Esophagus (tissue), 2 donors: ENCODE measurements at regions not wholly inside any gene's neighbourhood (a gene's known extent, or its start where the extent isn't known, plus 50 kb on each side); places are given as distances from the start of the nearest gene placed in this dataset.

Experiments
- H3K27ac ChIP-seq, 2 donors: one replicate each; pipeline ENCODE4 v1.5.1; 2013; ENCODE audit warnings: low read depth in 2 of 2, mild to moderate bottlenecking in 2 of 2, inconsistent platforms in 1 of 2, low read length in 1 of 2, moderate library complexity in 1 of 2
- H3K27me3 ChIP-seq, 2 donors: one replicate each; pipeline ENCODE4 v1.6.1; 2013; ENCODE audit warnings: low read length in 2 of 2, control low read depth in 1 of 2, mild to moderate bottlenecking in 1 of 2; ENCODE audit not compliant: insufficient read depth in 2 of 2, control insufficient read depth in 1 of 2
- H3K36me3 ChIP-seq, 2 donors: one replicate each; pipeline ENCODE4 v1.6.1; 2013; ENCODE audit warnings: low read length in 1 of 2; ENCODE audit not compliant: control insufficient read depth in 2 of 2, insufficient read depth in 2 of 2
- H3K4me1 ChIP-seq, 2 donors: one replicate each; pipeline ENCODE4 v1.6.1; 2013; ENCODE audit warnings: low read length in 1 of 2; ENCODE audit not compliant: control insufficient read depth in 2 of 2, insufficient read depth in 2 of 2
- H3K4me3 ChIP-seq, 2 donors: one replicate each; pipeline ENCODE4 v1.5.1; 2013; ENCODE audit warnings: low read length in 2 of 2, mild to moderate bottlenecking in 2 of 2, low read depth in 1 of 2, moderate library complexity in 1 of 2
- H3K9me3 ChIP-seq, 2 donors: one replicate each; pipeline ENCODE4 v1.6.1; 2013; ENCODE audit warnings: mild to moderate bottlenecking in 2 of 2, low read depth in 1 of 2, low read length in 1 of 2, moderate library complexity in 1 of 2; ENCODE audit not compliant: control insufficient read depth in 2 of 2, insufficient read depth in 1 of 2
- WGBS, 2 donors: extraction: QIAGEN DNeasy Blood & Tissue Kit; methylation state at CpG; one replicate each; pipeline ENCODE4 v1.1.7; 2013; 5-methylcytosine and 5-hydroxymethylcytosine counted together
- donor health status: healthy with polysubstance abuse.
- donor health status: Bipolar disorder and iron deficiency.

DNA sequence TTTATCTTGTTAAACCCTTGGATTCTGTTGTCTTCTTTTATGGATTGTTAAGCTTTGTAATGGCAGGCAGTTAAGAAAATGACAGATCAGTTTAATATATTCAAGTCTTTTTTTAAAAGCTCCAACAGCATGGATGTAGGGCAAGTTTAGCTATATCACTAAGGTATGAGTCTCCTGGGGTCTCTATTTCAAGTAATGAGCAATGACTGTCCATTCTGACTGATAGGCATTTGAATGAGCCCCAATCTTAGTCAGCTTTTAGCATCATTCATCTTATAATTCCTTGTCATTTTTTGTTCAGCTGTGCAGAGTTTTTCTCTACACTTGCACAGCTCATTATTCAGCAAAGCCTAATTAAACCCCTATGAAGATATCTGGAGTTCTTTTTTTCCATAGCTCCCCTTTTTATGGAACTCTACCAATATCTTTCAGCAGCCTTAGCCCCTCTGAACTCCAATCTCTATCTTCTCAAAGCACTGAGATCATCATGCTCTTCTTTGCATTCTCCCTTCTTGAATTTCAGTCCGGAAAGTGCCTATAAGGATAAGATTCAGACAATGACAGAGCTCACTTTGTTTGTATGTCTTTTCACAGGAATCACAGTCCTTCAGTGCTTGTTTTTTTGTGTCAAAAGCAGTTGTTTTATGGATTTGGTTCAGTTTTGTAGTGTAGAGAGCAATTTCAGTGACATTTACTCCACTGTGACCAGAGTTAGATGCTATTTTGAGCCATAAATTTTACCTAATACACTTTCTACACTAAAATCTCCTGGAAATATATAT is 97.2 kb upstream of the DOK5 start:
- Histone ChIP-seq H3K36me3 (no peaks in the 10 kb centered on the region), H3K27ac (no peak overlapping the region)
- 67 to 69% methylated on average over 1 of the region's 1 CpG for WGBS, 2 donors

GRCh38 chr20:54379893-54380584 is 95.4 kb upstream of the DOK5 start:
- Histone ChIP-seq H3K27ac (no peak overlapping the region), H3K4me3 (no peak overlapping the region), H3K27me3 (no peaks in the 10 kb centered on the region), H3K9me3 (no peaks in the 10 kb centered on the region), H3K4me1 (no peaks in the 10 kb centered on the region), H3K36me3 (no peaks in the 10 kb centered on the region)
- 80% methylated on average over 7 of the region's 7 CpGs for WGBS, 2 donors

More for the DNA sequence above, 97.2 kb upstream of the DOK5 start:
- Histone ChIP-seq H3K4me1 (no peaks in the 10 kb centered on the region), H3K9me3 (no peaks in the 10 kb centered on the region), H3K27me3 (no peaks in the 10 kb centered on the region), H3K4me3 (no peak overlapping the region)

GRCh38 chr20:54382419-54382818 is 93.0 kb upstream of the DOK5 start:
- Histone ChIP-seq H3K4me1 (no peaks in the 10 kb centered on the region), H3K4me3 (no peak overlapping the region), H3K36me3 (no peaks in the 10 kb centered on the region), H3K27ac (no peak overlapping the region), H3K9me3 (no peaks in the 10 kb centered on the region), H3K27me3 (no peaks in the 10 kb centered on the region)
- WGBS, 2 donors: 31 to 33% methylated on average over 3 of the region's 3 CpGs

- Histone ChIP-seq H3K4me3 (no peak overlapping the region), H3K9me3 (no peaks in the 10 kb centered on the region), H3K27me3 (no peaks in the 10 kb centered on the region), H3K36me3 (no peaks in the 10 kb centered on the region), H3K4me1 (no peaks in the 10 kb centered on the region), H3K27ac (no peak overlapping the region)
- WGBS, 2 donors: 90 to 92% methylated on average over 8 of the region's 8 CpGs
Measured at GRCh38 chr20:54385746-54386145, 89.6 kb upstream of the DOK5 start.

DNA sequence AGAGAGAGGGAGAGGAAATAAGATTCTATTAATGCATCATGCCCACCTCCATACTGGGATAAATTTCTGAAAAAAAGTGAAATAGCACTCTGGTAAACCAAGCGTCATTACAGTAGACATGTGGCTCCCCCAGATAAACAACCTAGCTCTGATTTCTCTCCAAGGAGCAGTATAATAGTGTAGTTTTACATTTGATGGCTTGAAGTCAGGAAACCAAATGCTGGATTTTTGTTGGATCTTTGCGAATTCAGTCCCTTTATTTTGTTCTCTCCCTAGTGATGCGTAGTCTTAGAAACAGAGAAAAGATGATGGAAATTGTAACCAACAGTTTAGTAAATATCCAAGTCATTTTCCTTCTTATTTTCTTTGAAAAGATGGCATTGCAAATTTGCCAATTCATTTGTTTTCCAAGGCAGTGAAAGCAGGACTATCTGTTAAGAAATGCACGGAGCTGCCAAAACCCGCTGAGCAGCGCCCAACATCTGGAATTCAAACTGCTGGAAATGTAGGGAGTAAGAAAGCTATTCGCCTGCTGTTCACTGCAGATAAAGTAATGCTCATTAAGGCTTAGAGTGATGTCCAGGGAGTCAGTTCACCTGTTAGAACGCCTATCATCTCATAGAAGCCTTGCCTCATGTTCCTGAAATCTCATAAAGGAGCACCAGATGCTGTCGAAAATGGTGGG is 85.7 kb upstream of the DOK5 start:
- Histone ChIP-seq H3K4me3 (no peak overlapping the region), H3K9me3 (no peaks in the 10 kb centered on the region), H3K36me3 (no peaks in the 10 kb centered on the region), H3K27ac (no peak overlapping the region), H3K4me1 (no peaks in the 10 kb centered on the region), H3K27me3 (no peaks in the 10 kb centered on the region)
- 65 to 72% methylated on average over 9 of the region's 9 CpGs for whole genome bisulfite sequencing, 2 donors

- no peaks in the 10 kb centered on the region for H3K36me3 ChIP-seq
- no peak overlapping the region for H3K4me3 ChIP-seq
- H3K27ac ChIP-seq: no peak overlapping the region
- no peaks in the 10 kb centered on the region for H3K4me1 ChIP-seq
- H3K27me3 ChIP-seq: no peaks in the 10 kb centered on the region
- H3K9me3 ChIP-seq: no peaks in the 10 kb centered on the region
- 75 to 85% methylated on average over 3 of the region's 3 CpGs for WGBS, 2 donors
Measured at GRCh38 chr20:54397292-54398140, 77.9 kb upstream of the DOK5 start.

GRCh38 chr20:54398814-54399213 is 76.6 kb upstream of the DOK5 start:
- H3K27ac ChIP-seq: no peak overlapping the region
- no peaks in the 10 kb centered on the region for H3K27me3 ChIP-seq
- no peaks in the 10 kb centered on the region for H3K9me3 ChIP-seq
- no peaks in the 10 kb centered on the region for H3K4me1 ChIP-seq
- no peaks in the 10 kb centered on the region for H3K36me3 ChIP-seq
- 88 to 89% methylated on average over 5 of the region's 5 CpGs for WGBS, 2 donors
- H3K4me3 ChIP-seq: no peak overlapping the region

- Histone ChIP-seq H3K27ac (no peak overlapping the region), H3K4me1 (no peaks in the 10 kb centered on the region), H3K4me3 (no peak overlapping the region), H3K36me3 (no peaks in the 10 kb centered on the region), H3K27me3 (no peaks in the 10 kb centered on the region), H3K9me3 (no peaks in the 10 kb centered on the region)
- WGBS, 2 donors: 88 to 89% methylated on average over 2 of the region's 2 CpGs
Measured at GRCh38 chr20:54405540-54405939, 69.9 kb upstream of the DOK5 start.

DNA sequence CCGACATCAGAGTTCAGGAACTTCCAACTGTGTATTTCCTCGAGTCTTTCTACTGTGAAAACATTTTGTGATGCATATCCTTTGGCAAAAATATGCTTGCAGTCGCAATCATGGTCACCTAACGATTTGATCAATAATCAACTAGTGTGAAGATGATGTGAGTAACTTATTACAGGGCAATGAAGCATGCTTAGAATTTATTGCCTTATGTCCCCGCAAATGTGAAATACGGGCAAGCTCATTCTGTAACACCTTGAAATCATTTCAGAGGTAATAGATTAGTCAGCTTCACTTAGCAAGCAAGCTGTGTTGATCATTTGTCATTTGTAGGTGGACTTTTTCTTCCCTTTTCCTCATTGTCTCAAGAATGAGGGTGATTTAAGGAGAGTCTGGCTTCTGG is 67.9 kb upstream of the DOK5 start:
- no peaks in the 10 kb centered on the region for H3K36me3 ChIP-seq
- no peaks in the 10 kb centered on the region for H3K9me3 ChIP-seq
- H3K27me3 ChIP-seq: no peaks in the 10 kb centered on the region
- H3K4me1 ChIP-seq: no peaks in the 10 kb centered on the region
- no peak overlapping the region for H3K4me3 ChIP-seq
- 78 to 87% methylated on average over 6 of the region's 6 CpGs for WGBS, 2 donors
- H3K27ac ChIP-seq: no peak overlapping the region
